Hepatocyte (in vitro differentiated cells): ENCODE measurements at regions not wholly inside any gene's neighbourhood (a gene's known extent, or its start where the extent isn't known, plus 50 kb on each side); places are given as distances from the start of the nearest gene placed in this dataset.
"Not testable (repeated sequence)": the region's sequence is repeated elsewhere in the genome, so short reads cannot be mapped to it uniquely, and the experiment has no call there.

ENCODE experiments used
- DNase-seq: peaks from one replicate; pipeline ENCODE4 v3.0.0-alpha.2; 2016; ENCODE audit warnings: low spot score
- H2AFZ ChIP-seq: fragments of 200-600 bp; sonication (generic); 2 replicates; pipeline ENCODE4 v1.6.0; 2016; ENCODE audit warnings: antibody characterized with exemption, mild to moderate bottlenecking
- H3K27ac ChIP-seq: fragments of 200-600 bp; sonication (generic); 2 replicates; pipeline ENCODE4 v1.5.1; 2016; ENCODE audit warnings: mild to moderate bottlenecking
- H3K27me3 ChIP-seq: fragments of 200-600 bp; sonication (generic); 2 replicates; pipeline ENCODE4 v1.6.1; 2016
- H3K36me3 ChIP-seq: fragments of 200-600 bp; sonication (generic); replicated peaks from 2 replicates; pipeline ENCODE4 v1.5.1; 2016; ENCODE audit warnings: low read depth; ENCODE audit not compliant: insufficient read depth
- H3K4me1 ChIP-seq: fragments of 200-600 bp; sonication (generic); 2 replicates; pipeline ENCODE4 v1.5.1; 2016; ENCODE audit warnings: mild to moderate bottlenecking, moderate library complexity; ENCODE audit not compliant: insufficient read depth
- H3K4me2 ChIP-seq: fragments of 200-600 bp; sonication (generic); 2 replicates; pipeline ENCODE4 v1.6.0; 2016
- H3K4me3 ChIP-seq: fragments of 200-600 bp; sonication (generic); 2 replicates; pipeline ENCODE4 v1.5.1; 2016; ENCODE audit warnings: mild to moderate bottlenecking
- H3K79me2 ChIP-seq: fragments of 200-600 bp; sonication (generic); 2 replicates; pipeline ENCODE4 v1.6.0; 2017; ENCODE audit warnings: mild to moderate bottlenecking
- H3K9me2 ChIP-seq: fragments of 200-600 bp; sonication (generic); replicated peaks from 2 replicates; pipeline ENCODE4 v1.6.0; 2017; ENCODE audit warnings: mild to moderate bottlenecking; ENCODE audit not compliant: insufficient read depth
- H3K9me3 ChIP-seq: fragments of 200-600 bp; sonication (generic); 2 replicates; pipeline ENCODE4 v1.5.1; 2016; ENCODE audit warnings: low read depth, mild to moderate bottlenecking
- H4K20me1 ChIP-seq: fragments of 200-600 bp; sonication (generic); 2 replicates; pipeline ENCODE4 v1.6.0; 2016; ENCODE audit warnings: mild to moderate bottlenecking; ENCODE audit not compliant: insufficient read depth, poor library complexity, severe bottlenecking
- EZH2 ChIP-seq: fragments of 200-600 bp; sonication (generic); IDR thresholded peaks from 2 replicates; pipeline ENCODE4 v1.6.1; 2016; ENCODE audit warnings: antibody characterized with exemption, mild to moderate bottlenecking, borderline replicate concordance
- EZH2phosphoT487 ChIP-seq: fragments of 200-600 bp; sonication (generic); IDR thresholded peaks from one replicate; pipeline ENCODE4 v1.6.1; 2018; ENCODE audit warnings: antibody characterized with exemption, mild to moderate bottlenecking, low read depth, moderate library complexity; ENCODE audit not compliant: unreplicated experiment, severe bottlenecking
- WGBS: methylation state at CpG from one replicate; pipeline ENCODE4 v1.1.6; 2016; ENCODE audit warnings: low lambda C conversion rate; ENCODE audit errors: missing lambda C conversion rate; 5-methylcytosine and 5-hydroxymethylcytosine counted together
- TF ChIP-seq, protein P1 (sequence below): fragments of 200-600 bp; sonication (generic); IDR thresholded peaks from 2 replicates; pipeline ENCODE4 v1.5.1; 2016; ENCODE audit warnings: antibody characterized with exemption, mild to moderate bottlenecking; ENCODE audit not compliant: poor library complexity

DNA sequence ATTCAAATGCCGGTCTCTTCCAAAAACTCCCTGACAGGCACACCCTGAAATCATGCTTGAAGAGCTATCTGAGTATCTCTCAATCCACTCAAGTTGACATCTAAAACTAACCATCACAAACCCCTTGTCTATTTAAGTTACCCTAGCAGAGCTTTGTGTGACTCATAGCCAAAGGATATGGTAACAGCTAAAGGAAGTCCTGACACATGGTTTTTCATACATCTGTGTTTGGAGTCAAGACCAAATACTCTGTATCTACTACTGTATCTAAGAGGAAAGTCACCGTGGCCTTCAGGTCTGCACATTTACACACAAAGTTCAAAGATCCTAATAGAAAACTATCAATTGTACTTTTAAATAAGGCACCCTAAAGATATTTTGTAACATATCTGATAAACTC is 239.6 kb upstream of the VCX start:
- H3K79me2 ChIP-seq: no peaks in the 10 kb centered on the region
- no peaks in the 10 kb centered on the region for H3K36me3 ChIP-seq
- no peaks in the 10 kb centered on the region for H4K20me1 ChIP-seq
- no peak overlapping the region for H2AFZ ChIP-seq
- no peak for DNase-seq
- H3K4me3 ChIP-seq: no peak overlapping the region
- TF ChIP-seq, protein P1, sequence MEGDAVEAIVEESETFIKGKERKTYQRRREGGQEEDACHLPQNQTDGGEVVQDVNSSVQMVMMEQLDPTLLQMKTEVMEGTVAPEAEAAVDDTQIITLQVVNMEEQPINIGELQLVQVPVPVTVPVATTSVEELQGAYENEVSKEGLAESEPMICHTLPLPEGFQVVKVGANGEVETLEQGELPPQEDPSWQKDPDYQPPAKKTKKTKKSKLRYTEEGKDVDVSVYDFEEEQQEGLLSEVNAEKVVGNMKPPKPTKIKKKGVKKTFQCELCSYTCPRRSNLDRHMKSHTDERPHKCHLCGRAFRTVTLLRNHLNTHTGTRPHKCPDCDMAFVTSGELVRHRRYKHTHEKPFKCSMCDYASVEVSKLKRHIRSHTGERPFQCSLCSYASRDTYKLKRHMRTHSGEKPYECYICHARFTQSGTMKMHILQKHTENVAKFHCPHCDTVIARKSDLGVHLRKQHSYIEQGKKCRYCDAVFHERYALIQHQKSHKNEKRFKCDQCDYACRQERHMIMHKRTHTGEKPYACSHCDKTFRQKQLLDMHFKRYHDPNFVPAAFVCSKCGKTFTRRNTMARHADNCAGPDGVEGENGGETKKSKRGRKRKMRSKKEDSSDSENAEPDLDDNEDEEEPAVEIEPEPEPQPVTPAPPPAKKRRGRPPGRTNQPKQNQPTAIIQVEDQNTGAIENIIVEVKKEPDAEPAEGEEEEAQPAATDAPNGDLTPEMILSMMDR: no peak
- no peak for TF ChIP-seq EZH2phosphoT487
- TF ChIP-seq EZH2: no peak
- no peaks in the 10 kb centered on the region for H3K9me3 ChIP-seq
- H3K27ac ChIP-seq: no peak overlapping the region
- 84% methylated on average over 2 of the region's 2 CpGs for WGBS
- no peaks in the 10 kb centered on the region for H3K4me1 ChIP-seq
- no peaks in the 10 kb centered on the region for H3K9me2 ChIP-seq
- no peaks in the 10 kb centered on the region for H3K27me3 ChIP-seq
- no peak overlapping the region for H3K4me2 ChIP-seq

DNA sequence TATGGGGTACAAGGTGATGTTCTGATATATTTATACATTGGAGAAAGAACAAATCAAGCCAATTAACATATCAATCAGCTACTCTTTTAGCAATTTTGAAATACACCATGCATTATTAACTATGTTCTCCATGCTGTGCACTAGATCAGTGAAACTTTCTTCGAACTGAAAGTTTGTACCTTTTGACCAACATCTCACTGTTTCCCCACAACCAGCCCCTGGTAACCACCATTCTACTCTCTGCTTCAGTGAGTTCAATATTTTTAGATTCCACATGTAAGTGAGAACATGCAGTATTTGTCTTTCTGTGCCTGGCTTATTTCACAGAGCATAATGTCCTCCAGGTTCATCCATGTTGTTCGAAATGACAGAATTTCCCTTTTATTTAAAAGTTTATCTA is 246.1 kb upstream of the VCX start:
- Histone ChIP-seq H2AFZ (no peak overlapping the region), H4K20me1 (no peaks in the 10 kb centered on the region), H3K4me2 (no peak overlapping the region), H3K9me2 (no peaks in the 10 kb centered on the region), H3K27me3 (no peaks in the 10 kb centered on the region), H3K27ac (no peak overlapping the region), H3K4me3 (no peak overlapping the region), H3K79me2 (no peaks in the 10 kb centered on the region), H3K9me3 (no peaks in the 10 kb centered on the region), H3K36me3 (no peaks in the 10 kb centered on the region), H3K4me1 (no peaks in the 10 kb centered on the region)
- DNase-seq: no peak
- 56% methylated on average over 2 of the region's 2 CpGs for WGBS
- TF ChIP-seq EZH2phosphoT487 (no peak), EZH2 (no peak)
- TF ChIP-seq, protein P1: no peak

DNA sequence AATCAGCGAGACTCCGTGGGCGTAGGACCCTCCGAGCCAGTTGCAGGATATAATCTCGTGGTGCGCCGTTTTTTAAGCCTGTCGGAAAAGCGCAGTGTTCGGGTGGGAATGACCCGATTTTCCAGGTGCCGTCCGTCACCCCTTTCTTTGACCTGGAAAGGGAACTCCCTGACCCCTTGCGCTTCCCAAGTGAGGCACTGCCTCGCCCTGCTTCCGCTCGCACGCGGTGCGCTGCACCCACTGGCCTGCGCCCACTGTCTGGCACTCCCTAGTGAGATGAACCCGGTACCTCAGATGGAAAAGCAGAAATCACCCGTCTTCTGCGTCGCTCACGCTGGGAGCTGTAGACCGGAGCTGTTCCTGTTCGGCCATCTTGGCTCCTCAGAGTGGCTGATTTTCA is 249.6 kb upstream of the VCX start:
- not testable (repeated sequence) for H3K9me3 ChIP-seq, H3K79me2 ChIP-seq, H2AFZ ChIP-seq, H3K4me1 ChIP-seq, H3K27ac ChIP-seq, H3K27me3 ChIP-seq, H4K20me1 ChIP-seq, H3K4me3 ChIP-seq, DNase-seq, H3K9me2 ChIP-seq, H3K4me2 ChIP-seq, H3K36me3 ChIP-seq
- WGBS: 90% methylated on average over 28 of the region's 28 CpGs

DNA sequence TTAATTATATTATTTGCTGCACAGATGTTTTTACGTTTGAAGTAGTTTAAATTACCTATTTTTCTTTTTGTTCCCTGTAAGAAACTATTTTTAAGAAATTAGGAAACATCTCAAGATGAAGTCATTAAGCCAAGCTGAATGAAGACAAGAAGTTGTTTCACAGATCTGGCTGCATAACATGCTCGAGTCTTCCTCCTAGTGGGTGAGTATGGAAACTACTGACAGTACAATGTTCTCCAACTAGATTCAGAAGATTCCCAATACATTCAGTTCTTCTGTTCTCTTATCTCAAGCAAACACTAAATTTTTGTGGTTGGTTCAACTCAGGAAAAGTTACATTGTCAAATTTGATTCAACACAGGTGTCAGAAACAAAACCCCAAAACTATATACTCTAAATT is 256.8 kb upstream of the VCX start:
- no peaks in the 10 kb centered on the region for H3K27me3 ChIP-seq
- no peak overlapping the region for H3K4me3 ChIP-seq
- H3K9me2 ChIP-seq: no peaks in the 10 kb centered on the region
- DNase-seq: peak; percentile 27
- TF ChIP-seq, protein P1: peak; percentile 51
- no peak for TF ChIP-seq EZH2
- H4K20me1 ChIP-seq: no peaks in the 10 kb centered on the region
- H2AFZ ChIP-seq: no peak overlapping the region
- no peak overlapping the region for H3K4me2 ChIP-seq
- no peaks in the 10 kb centered on the region for H3K79me2 ChIP-seq
- no peaks in the 10 kb centered on the region for H3K4me1 ChIP-seq
- no peaks in the 10 kb centered on the region for H3K9me3 ChIP-seq
- H3K36me3 ChIP-seq: no peaks in the 10 kb centered on the region
- no peak overlapping the region for H3K27ac ChIP-seq
- 31% methylated on average over 2 of the region's 2 CpGs for WGBS
